Suprapubic skin (tissue), 3 donors: ENCODE measurements at regions not wholly inside any gene's neighbourhood (a gene's known extent, or its start where the extent isn't known, plus 50 kb on each side); places are given as distances from the start of the nearest gene placed in this dataset.

Source experiments
- POLR2A ChIP-seq, 2 donors: fragments of 450-650 bp; IDR thresholded peaks; one replicate each; pipeline ENCODE4 v1.6.1; 2017; ENCODE audit warnings: antibody characterized with exemption in 2 of 2, mild to moderate bottlenecking in 2 of 2, moderate library complexity in 2 of 2
- TF ChIP-seq, protein P1 (sequence below), 2 donors: fragments of 200-600 bp in 1 of 2; fragments of 450-650 bp in 1 of 2; sonication (generic) in 1 of 2; IDR thresholded peaks; one replicate each; pipeline ENCODE4 v1.5.1; 2016 to 2019; ENCODE audit warnings: antibody characterized with exemption in 2 of 2, mild to moderate bottlenecking in 1 of 2, moderate library complexity in 1 of 2

- TF ChIP-seq, protein P1, sequence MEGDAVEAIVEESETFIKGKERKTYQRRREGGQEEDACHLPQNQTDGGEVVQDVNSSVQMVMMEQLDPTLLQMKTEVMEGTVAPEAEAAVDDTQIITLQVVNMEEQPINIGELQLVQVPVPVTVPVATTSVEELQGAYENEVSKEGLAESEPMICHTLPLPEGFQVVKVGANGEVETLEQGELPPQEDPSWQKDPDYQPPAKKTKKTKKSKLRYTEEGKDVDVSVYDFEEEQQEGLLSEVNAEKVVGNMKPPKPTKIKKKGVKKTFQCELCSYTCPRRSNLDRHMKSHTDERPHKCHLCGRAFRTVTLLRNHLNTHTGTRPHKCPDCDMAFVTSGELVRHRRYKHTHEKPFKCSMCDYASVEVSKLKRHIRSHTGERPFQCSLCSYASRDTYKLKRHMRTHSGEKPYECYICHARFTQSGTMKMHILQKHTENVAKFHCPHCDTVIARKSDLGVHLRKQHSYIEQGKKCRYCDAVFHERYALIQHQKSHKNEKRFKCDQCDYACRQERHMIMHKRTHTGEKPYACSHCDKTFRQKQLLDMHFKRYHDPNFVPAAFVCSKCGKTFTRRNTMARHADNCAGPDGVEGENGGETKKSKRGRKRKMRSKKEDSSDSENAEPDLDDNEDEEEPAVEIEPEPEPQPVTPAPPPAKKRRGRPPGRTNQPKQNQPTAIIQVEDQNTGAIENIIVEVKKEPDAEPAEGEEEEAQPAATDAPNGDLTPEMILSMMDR (IDR thresholded peaks at IDR 0.05) = no peak
- no peak for TF ChIP-seq POLR2A (IDR thresholded peaks at IDR 0.05)
Observed at GRCh38 chr2:34949316-34949715, 1350.2 kb upstream of the FAM98A start.
